Activated T-cell treated with anti-CD3 and anti-CD28 coated beads for 48 hours (primary cell): ENCODE measurements at regions not wholly inside any gene's neighbourhood (a gene's known extent, or its start where the extent isn't known, plus 50 kb on each side); places are given as distances from the start of the nearest gene placed in this dataset.

Source experiments
- DNase-seq: peaks from one replicate; pipeline ENCODE4 v3.0.0-alpha.2; 2020; ENCODE audit warnings: low read depth

DNA sequence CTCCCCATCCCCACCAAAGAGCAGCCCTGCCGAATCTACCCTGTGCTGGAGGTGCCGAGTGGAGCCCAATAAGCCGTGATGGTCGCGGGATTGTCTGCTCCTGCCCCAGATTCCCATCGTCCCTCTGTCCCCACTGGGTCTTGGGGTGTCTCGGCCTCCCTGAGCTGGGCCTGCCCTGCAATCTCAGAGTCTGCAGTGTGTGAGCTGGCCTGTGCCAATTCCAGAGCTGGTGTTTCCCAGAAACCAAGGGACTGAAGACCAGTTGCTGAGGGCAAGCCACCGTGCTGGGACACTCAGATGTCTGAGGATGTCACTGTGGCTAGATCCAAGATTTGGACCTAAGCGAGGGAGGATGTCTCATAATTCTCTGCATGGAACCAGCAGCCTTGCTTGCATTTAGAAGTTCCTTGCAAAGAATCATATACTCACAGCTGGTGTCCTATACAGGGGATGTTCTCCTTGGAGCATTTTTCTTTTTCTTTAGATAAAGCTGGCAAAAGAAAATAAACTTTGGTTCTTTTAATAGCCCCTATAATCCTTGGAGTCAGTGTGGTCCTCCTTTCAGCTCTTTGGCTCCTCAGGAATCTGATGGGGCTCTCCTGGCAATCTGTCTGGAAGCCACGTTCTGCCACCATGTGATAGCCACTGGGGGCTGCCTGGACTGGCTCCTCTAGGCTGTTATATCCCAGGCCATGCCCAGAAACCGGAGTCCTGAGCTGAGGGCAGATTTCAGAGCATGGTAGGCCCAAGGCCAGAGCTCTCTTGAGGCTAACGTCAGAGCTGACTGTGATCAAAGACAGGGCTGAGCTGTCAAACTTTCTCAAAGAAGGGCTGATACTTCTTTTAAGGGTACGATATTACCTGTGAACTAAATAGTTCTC is 140.1 kb upstream of the HAAO start:
- no peak for DNase-seq

DNA sequence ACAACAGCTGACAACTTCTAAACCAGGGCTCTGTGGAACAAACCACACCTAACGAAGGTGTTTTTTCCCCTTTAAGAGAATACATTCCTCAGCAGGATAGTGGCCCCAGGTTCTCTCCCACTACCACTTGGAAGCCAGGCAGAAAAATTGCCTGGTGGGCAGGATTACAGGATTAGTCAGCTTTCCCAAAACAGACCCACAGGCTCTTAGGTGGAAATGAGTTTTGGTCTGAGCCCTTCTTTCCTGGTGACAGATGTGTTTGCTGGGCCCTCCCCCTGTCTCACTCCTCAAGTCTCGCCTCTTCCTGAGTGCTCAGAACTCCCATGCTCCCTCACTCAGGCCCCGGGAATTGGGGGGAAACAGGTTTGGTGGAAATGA is 139.4 kb upstream of the HAAO start:
- DNase-seq = no peak

DNA sequence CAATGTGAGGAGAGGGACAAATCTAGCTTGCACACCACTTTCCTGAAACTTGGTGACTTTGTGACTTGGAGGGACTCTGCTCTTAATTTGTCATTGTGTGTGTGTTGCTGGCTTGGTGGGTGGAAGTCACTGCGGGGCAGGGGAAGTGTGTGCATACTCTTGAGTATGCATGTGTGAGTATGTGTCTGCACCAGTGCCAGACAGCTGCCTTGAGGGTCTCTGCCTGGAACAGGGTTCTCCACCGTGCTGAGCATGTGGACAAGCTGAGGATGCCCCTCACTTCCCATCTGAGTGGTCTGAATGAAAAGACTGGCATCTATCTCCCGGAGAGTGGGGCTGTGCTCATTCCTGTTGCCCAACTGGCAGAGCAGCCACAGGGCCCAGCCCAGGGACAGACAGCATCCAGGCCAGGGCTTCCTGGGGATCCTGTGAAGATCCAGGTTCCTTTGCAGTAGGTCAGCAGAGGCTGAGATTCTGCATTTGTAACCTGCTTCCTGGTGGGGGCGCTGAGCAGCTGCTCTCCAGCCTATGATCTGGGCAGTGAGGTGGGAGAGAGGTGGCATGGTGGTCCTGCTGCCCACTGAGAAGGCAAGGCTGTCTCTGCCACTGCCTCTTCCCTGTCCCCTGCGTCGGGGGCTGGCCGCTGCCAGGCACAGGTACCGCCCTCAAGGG is 138.9 kb upstream of the HAAO start:
- DNase-seq = no peak

DNA sequence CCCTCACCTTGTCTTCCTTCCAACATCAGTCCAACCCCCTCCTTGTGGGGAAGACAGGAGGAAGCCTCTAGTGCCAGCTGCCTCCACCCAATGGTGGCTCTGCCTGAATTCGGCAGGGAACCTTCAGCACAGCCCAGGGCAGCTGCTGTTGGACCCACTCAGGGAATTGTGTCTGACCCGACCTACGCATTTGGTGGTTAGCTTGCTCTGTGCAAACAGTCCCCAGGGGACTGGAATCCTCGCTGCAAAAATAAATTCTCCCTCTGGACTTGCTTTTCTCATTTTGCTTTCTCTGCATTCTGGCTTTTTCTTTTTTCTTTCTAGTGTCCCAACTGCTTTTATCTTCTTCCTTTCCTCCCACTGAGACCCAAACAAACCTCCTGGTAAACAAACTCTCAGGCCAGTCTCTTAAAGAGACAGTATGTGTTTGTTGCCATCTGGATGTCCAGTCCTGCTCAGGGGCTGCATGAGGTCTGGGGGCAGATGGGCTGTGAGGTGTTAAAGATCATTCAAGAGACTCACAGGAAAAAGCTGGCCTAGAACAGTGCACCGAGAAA is 137.7 kb upstream of the HAAO start:
- DNase-seq = no peak

DNA sequence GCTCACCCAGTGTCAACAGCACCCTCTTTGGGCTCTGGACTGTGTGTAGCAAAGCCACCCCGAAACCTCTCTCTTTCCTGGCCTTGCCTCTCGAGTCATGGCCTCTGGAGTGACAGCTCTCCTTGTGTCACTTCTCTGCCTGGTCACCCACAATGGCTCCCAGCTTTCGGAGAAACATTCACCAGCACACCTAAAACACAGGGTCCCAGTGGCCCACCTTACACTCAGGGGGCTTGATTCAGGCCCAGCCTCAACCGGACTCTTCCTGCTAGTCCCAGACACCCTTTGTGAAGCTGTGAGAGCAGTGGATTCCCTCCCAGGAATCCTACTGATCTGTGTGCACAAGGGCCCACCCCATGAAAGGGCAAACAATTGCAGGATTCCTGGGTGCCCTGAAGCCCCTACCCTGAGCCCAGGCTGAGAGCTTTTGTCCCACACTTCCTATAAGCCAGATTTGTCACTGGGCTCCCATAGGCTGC is 137.2 kb upstream of the HAAO start:
- DNase-seq = no peak

DNA sequence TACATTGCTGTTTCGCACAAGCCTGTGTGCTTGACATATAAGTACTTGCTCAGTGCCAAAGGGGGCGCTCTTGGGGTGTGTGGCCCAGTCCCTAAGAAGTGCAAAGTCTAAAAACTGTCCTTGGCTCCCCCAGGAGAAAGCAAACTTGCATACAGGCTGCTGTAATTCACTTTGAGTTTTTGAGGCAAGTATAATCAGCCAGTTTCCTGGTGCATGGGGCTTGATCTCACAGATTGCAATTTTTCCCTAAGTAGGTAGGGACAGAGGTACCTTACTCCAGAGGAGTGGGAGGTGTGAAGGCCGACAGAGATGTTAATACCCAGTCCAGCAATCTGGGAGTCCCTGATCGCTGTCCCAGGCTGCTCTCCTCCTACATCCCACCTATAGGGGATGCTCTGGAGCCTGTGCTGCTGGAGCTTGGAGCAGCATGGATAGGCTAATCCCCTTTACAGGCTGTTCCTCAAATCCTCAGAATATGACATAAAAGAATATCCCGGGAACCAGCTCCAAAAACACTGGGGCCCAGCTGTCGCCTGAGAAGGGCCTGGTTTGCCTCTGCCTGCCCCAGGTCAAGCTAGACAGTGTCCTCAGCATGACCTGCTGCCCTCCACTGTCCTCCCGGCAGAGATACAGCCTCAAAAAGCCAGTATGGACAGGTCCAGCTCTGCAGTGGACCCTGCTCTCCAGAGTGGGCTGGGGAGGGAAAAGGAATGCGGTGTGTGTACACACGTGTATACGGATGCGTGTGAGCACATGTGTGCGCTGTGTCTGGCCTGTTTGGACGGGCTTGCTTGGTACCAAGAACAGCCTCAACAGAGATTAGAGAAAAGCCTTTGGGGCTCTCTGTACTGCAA is 136.5 kb upstream of the HAAO start:
- no peak for DNase-seq

DNA sequence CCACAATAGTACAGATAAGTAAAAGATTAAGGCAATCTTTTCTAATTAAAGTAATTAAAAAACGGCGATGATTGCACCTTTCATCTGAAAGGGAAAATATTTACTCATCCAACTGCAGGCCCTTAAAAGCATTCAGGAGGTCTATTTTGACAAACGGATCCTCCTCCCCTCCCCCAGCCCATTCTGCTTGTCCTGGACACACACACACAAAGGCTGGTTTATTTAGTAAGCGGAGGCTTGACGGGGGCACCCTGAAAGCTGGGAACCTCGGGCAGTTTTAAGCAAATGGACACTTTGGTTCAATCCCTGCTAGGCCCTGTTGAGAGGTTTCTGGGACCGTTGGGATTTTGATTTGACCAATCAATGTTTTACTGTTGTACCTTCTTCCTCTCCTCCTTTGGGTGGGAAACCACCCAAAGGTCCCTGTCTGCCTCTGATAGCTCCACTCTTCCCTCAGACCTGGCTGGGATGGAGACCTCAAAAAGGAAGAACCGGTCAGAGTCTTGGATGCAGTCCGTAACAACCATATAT is 135.8 kb upstream of the HAAO start:
- DNase-seq = no peak

DNA sequence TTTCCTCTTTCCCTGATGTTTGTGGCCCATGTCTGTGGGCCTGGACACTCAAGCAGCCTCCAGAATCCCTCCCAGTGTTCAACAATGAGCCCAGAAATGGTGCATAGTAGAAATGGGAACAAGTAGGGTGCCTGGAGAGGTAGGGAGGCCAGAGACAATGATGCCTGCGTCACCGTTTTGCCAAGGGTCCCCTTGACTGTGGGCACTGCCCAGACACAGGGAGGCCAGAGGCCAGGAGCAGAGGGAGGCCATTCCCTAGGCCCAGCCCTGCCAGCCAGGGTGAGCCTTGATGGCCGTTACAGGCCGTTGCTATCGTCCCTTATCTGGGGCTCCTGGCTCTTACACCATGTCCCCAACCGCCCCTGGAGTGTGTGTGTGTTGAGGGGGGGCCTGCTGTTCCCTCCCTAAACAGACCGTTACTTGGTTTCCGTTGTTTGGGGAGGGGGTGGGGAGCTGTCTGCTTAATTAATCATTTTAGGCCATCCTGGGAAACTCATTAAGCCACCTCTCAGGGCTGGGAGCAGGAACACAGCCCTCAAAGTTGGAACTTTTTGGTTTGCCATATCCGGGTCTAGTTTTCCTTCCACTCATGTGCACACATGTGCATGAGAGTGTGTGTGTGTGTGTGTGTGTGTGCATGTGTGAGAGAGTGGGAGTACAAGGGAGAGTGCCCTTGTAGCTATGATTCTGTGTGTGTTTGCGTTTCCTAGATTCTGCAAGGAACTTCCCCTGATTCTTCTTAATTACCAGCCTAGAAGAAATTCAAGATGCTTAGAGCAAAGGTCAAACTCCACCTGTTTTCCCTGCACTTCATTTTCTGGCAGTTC is 135.2 kb upstream of the HAAO start:
- DNase-seq = no peak

DNA sequence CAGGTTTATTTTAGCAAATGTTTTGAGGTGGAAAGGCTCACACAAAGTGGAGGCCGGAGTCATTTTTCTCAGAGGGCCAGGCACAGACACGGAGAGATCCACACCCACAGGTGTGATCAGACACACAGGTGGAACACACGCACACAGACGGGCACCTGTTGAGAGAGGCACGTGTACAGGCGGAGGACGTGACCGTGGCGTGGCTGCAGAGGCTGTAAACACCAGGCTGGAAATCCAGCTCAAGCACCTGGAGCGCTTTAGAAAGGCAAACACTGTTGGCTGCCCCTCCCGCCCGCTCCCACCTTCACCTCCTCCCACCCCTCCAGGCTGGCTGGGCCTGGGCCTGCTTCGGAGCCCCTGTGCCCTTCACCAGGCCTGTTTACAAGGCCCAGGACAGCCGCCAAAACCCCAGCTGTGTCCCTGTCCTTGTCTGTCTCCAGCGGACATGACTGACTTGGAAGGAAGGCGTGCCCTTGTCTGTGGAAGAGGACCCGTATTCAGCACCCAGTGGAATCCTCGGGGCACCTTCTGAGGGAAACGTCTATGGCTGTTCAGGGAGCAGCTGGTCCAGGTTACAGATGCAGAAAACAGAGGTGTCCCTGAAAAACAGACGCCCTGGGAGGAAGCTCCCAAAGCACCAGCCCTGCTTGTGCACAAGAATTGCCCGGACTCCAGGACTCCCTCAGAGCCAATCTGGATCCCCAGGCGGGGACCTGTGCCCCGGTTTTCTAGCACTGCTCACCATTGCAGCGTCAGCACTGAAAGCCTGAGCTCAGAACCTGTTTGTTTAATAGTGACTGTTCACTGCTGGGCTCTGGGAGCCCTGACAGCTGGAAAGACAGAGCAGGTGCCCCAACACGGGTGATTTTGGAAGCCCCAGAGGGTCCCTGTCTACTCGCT is 134.3 kb upstream of the HAAO start:
- no peak for DNase-seq

DNA sequence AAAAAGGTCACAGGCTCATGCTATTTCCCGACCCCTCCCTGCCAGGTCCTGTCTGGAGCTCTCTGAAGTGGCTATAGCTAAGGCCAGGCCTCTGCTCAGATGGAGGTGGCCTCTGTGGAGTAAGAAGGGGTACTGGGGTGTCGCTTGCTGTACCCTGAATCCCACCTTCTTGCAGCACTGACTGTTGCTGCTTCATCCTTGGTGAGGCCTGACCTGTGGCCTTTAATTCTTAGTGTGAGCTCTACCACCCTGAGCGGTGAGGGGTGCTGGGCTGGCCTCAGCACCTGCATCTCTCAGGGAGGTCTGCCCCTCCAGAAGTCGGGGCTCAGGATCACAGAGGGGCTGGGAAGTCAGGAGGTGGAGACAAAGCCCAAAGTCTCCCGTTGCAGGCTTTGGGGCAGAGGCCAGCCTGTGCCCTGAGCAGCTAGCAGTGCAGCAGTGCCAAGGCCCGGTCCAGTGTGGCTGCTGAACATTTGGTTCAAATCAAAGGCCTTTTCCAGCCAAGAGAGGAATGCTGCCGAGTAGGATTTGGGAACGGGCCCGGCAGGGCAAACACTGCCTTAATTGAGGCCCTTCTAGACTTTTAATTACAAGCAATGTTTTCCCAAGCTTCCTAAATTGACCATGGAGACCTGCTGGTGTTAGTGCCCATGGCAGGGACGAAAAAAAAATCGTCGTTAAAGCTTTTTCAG is 133.5 kb upstream of the HAAO start:
- no peak for DNase-seq

DNA sequence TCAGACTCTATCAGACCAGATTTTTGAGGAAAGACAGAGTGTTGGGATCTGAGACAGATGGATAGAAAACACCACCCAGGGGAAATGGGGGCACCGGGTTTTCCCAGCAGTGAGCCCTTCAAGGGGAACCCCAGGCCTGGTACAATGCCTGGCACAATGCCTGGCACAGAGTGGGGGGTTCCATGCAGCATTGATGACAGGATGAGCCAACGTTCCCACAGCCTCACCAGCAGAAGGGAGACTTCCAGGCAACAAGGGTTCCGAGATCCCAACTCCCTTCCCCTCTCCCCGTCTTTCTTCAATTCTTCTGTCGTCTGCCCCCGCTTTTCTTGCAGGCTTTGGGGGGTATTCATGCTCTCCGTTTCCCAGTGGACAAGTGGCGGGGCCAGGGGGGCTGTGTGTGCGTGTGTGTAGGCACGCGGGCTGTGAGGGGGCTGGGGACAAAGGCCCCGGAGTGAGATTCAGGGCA is 132.1 kb upstream of the HAAO start:
- no peak for DNase-seq

DNA sequence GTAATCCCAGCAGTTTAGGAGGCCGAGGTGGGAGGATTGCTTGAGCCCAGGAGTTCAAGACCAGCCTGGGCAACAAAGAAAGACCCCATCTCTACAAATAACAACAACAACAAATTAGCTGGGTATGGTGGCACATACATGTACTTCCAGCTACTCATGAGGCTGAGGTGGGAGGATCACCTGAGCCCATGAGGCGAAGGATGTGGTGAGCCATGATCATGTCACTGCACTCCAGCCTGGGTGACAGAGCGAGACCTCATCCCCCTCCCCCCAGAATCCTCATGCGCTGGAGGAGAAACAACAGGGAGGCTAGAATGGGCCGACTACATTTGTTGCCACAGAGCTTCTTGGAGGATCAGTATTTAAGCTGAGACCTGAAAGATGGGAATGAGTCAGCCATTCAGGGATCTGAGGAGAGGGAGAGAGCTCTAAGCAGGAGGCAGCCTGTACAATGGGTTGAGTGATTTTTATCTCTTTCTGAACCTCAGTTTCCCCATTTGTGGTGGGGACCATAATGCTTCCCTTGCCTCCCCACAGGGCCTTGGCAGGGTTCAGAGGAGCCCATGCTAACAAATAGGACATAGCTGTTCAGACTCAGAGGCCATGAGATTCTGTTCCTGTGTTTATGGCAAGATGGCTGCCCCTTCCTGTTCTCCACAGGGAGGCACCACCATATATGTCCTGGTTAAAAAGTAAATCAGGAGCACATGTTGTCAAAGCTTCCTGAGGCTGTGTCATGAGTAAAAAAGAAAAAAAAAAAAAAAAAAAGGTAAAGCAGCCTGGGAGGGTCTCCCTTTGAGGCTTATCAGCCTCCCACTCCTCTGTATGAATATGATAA is 131.4 kb upstream of the HAAO start:
- no peak for DNase-seq

DNA sequence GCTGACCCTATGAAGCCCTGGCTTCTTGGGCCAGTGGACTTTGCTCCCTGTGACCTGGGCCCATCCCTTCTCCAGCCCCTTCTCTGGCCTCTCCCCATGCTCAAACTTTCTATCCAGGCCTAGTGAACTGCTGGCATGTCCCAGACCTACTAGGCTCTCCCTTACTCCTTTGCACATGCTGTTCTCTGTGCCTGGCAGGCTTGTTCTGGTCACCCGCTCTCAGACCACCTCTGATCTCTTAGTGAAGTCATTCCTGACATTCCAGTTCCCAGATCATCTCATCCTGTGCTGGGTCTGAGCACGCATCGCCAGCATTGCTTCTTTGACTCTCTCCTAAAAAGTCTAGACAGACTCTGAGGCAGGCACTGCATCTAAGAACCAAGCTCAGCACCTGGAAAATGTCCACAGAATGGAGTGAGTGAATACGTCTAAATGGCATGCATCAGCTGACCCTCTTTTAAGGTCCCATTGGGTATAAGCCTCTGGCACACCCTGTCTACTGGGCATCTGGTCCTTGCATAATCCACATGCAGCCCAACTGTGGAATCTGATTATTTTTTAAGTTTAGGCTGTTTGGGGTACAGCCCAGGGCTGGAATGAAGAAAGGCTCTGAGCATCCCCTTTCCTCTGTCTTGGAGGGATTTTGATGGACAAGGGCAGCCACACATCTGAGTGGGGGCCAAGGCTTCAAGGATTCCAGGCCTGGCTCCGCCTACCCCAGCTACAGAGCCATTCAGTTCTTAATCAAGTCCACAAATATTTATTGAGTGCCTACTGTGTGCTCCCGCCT is 130.6 kb upstream of the HAAO start:
- DNase-seq = no peak

DNA sequence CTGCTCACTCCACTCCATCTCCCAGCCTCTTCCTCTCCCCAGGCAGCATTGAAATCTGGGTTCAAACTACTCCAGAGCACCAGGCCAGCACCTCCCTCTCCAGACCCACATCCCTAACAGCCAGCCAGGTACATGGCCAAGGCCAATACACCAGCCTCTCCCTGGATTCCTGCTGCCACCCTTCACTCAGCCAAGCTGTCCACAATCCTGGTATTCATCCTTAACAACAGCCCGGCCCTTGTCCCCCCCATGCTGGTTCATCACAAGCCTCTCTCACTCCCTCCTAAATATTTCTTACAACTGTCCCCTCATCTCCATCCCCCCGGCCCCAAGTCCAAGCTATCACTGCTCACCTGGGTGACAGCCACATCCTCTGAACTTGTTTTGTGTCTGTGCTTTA is 129.9 kb upstream of the HAAO start:
- DNase-seq = no peak

DNA sequence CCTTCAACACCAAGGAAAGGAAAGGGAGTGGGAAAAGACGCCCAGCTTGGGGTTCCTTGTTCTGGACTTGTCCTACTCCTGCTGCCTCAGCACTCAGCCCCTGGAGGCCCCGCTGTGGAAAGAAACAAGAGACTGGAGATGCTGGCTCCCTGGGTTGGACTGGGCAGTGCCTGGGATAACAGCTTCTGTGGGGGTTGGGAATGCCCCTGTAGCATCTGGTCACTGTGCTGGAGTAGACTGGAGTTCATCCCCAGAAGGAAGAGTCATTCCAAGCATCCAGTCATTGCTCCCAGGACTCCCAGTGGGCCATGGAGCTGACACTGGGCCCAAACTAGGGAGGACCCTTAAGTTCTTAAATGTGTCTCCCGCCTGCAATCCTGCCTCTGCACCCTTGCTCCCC is 129.3 kb upstream of the HAAO start:
- DNase-seq = no peak

DNA sequence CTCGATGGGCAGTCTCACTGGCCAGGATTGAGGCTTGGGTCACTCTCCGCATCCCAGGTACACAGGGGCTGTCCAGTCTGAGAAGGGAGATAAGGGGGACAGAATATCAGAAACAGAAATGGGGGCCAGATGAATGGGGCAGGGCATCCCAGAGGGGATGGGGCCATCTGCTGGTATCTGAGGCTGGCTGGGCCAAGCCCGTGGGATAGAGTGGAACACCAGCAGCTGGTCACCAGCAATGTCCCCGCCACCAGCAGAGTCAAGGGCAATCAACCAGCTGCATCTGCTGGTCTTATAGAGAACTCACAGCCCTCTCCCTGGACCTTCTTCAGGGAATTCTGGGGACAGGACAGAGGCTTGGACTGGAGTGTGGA is 128.8 kb upstream of the HAAO start:
- no peak for DNase-seq

DNA sequence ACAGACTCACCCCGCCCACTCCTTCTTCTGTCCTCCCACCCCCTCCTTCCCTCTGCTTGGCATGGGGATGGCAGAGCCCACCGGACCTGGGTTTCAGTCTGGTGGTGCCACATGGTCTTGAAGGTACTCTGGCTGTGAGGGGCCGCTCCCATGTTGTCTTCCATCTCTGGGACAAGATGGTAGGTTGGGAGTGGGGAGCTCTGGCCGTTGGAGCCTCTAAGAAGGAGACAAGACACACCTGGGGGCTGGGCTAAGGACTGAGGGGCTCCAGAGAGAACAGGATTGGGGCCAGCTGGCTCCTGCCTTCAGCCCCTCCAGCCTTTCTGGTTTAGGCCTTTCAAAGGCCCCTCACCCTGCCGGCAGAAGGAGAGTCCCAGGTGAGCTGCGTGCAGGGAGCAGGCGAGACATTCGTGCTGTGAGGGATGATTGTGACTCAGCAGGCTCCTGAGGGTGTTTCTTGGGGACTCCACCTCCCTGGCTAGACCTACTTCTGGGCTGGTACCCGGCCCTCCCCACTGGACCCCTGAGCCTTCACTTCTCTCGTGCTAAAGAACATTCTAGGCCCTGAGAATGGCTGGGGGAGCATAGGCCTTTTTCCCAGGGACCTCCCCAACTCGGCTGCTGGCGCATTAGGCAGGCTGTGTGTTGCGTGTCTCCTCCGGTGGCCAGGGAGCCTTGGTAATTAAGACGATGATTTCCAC is 128.2 kb upstream of the HAAO start:
- no peak for DNase-seq
